ENCODE measurements at regions not wholly inside any gene's neighbourhood (a gene's known extent, or its start where the extent isn't known, plus 50 kb on each side); places are given as distances from the start of the nearest gene placed in this dataset.

GRCh38 chrX:11952176-11952720 is 186.0 kb upstream of the FRMPD4 start:
- DNase-seq (ENCODE audit: low read depth, low spot score): peak; percentile 15

- DNase-seq (ENCODE audit: low read depth, low spot score): no peak
These were observed 184.7 kb upstream of the FRMPD4 start for GRCh38 chrX:11953615-11954014.

GRCh38 chrX:11954176-11954575 is 184.1 kb upstream of the FRMPD4 start:
- DNase-seq (ENCODE audit: low read depth, low spot score): no peak

GRCh38 chrX:11960031-11960430 is 178.2 kb upstream of the FRMPD4 start:
- no peak for DNase-seq (ENCODE audit: low read depth, low spot score)

DNA sequence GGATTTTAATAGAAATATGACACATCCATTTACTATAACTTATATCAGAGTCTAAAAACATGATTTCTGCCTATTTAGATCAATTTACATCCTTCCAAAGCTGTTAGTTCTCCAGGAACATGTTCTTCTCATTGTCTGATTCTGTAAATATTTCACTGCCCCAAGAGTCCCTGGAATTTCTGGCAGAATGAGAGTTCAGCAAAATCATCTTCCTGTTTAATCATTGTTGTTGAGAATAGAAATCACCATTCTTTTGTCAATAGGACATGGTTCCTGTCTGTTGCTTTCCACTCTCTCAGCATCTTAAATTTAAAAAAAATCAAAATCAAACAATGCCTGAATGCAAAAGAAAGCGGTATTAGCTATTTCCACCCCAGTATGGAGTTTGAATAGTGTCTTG is 172.8 kb upstream of the FRMPD4 start:
- DNase-seq (ENCODE audit: low read depth, low spot score): no peak

- DNase-seq (ENCODE audit: low read depth, low spot score): no peak
These were observed 170.0 kb upstream of the FRMPD4 start for GRCh38 chrX:11967986-11968869.

DNA sequence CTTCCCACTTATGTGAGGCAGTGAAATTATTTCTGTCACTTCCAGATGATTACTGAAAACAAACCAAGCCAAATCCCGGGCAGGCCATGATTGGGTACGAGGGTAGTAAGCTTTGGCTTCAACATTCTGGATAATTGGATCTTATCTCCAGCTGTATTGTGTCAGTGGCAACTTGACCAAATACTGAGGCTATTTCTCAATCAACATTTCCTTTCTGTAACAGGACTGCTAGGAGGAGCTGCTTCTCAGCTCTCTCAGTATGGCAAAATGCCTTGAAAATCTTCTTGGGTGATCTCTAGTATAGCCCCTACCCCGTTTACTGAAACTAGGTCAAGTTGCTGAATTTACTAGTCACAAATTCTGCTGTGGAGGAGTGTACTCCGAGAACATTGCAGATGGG is 169.3 kb upstream of the FRMPD4 start:
- no peak for DNase-seq (ENCODE audit: low read depth, low spot score)

- no peak for DNase-seq (ENCODE audit: low read depth, low spot score)
These were observed 167.5 kb upstream of the FRMPD4 start for GRCh38 chrX:11970578-11971359.

GRCh38 chrX:11976663-11977062 is 161.6 kb upstream of the FRMPD4 start:
- DNase-seq (ENCODE audit: low read depth, low spot score): no peak

DNA sequence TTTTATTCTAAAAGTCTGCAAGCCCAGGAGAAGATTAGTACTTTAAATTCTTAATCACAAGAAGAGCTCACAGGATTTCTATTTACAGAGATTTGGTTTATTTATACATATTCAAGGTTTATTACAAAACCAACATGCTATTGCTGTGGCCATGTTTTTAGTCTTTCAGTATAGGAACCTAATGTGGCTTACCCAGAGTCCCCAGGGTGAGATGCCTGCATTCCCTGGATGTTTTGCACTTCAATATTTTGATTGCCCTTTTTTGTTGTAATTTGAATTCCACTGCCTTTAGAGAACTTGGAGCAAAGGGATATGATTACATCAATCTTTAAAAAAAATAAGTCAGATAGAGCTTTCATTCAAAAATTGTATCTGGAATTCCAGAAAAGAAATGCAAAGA is 146.0 kb upstream of the FRMPD4 start:
- no peak for DNase-seq (ENCODE audit: low read depth, low spot score)

- DNase-seq (ENCODE audit: low read depth, low spot score): no peak
These were observed 143.1 kb upstream of the FRMPD4 start for GRCh38 chrX:11995146-11995545.

DNA sequence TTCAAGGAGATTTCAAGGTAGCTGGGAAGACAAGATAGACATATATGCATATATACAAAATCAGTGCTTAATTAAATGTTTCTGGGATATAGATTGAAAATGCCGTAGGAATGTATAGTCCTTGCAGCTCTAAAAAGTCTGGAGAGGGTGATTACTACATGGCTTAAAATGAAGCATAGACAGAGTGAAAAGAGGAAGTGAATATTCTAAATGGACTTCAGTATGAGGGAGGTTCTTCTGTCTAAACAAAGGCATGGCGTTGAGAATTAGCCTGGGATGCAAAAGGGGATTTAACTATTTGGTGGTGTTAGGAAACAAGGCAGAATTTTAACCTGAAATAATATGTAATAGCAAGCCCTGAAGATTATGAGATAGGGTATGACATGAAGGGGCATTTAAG is 141.5 kb upstream of the FRMPD4 start:
- no peak for DNase-seq (ENCODE audit: low read depth, low spot score)

DNA sequence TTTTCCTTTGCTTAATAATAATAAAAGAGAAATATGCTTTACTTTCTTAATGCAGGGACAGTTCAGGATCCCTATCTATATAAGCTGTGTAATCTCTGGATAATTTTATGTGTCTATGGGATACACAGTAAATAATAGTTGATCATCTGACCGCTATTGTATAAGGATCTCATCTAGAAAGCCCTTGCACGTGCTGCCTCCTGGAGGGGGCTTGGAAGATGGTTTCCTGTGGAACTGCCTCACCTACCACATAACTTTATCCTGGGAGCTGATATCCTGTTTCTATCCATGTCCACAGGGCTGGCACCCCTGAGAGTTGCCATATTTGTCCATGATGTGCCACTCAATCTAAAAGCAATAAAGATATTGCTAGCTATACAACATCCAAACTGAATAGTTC is 139.3 kb upstream of the FRMPD4 start:
- no peak for DNase-seq (ENCODE audit: low read depth, low spot score)

- DNase-seq (ENCODE audit: low read depth, low spot score): no peak
These were observed 135.4 kb upstream of the FRMPD4 start for GRCh38 chrX:12002876-12003275.

DNA sequence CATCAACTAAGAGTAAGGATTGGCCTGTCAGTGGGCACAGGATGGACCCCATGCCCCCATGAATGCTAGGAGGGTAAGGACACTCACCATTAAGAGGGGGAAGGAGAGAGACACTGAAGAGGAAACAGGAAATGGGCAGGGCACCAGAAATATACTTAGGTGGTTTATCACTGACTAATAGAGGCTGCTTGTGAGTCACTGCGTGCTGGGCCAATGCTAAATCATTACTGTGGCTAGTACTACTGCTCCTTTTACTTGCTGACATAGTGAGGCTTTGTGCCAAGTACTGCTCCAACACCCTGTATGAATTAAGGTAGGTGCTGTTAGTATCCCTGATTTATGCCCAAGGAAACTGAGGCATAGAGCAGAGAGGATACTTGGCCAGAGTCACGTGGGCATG is 130.4 kb upstream of the FRMPD4 start:
- DNase-seq (ENCODE audit: low read depth, low spot score): no peak

DNA sequence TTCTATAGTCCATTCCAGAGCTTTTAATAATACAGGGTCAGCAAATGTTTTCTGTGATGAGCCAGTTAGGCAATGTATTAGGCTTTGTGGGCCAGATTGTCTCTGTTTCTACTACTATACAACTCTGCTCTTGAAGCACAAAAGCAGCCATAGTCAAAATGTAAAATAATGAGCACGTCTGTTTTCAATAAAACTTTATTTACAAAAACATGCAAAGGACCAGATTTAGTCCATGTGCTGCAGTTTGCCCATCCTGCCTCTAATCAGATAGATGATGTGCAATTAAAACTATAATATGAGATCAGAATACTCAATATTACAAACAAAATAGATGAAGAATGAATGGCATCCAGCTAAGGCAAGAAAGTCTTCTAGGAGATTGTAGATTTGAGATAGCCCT is 127.8 kb upstream of the FRMPD4 start:
- no peak for DNase-seq (ENCODE audit: low read depth, low spot score)

DNA sequence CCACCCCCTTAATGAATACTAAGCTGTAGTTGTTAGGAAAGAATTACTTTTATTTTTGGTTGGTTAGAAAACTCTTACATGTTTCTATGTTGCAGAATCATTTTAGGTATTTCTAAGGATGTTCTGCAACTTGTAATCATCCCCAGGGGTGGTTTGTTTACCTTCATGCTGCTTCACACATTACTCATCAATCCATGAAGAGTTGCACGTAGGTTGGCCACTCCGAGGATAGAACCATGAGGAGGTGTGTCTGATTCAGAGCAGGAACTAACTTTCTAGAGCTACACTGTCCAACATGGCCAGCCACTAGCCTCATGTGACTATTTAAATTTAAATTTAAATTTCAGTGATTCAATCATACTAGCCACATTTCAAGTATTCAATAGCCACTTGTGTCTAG is 127.2 kb upstream of the FRMPD4 start:
- no peak for DNase-seq (ENCODE audit: low read depth, low spot score)

- peak; percentile 2 for DNase-seq (ENCODE audit: low read depth, low spot score)
These were observed 125.1 kb upstream of the FRMPD4 start for GRCh38 chrX:12013211-12013618.

- no peak for DNase-seq (ENCODE audit: low read depth, low spot score)
These were observed 116.6 kb upstream of the FRMPD4 start for GRCh38 chrX:12021698-12022097.

DNA sequence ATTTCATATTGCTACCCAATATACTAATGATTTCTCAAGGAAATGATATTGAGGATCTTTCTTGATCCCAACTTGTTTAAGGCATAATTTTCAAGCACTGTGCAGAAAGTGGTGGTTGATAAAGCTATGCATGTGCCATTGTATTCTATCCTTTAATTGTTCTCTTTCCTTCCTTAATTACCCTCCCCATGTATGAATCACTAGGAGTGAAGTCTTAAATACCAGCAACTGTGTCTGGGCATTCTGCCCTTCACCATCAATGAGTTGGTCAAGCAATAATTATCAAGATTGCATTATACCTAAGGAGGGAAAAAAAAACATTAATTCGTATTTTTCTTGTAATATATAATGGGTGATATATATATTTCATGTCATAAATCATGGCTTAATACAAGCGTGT is 111.8 kb upstream of the FRMPD4 start:
- DNase-seq (ENCODE audit: low read depth, low spot score): no peak

- no peak for DNase-seq (ENCODE audit: low read depth, low spot score)
These were observed 106.2 kb upstream of the FRMPD4 start for GRCh38 chrX:12032082-12032481.

DNA sequence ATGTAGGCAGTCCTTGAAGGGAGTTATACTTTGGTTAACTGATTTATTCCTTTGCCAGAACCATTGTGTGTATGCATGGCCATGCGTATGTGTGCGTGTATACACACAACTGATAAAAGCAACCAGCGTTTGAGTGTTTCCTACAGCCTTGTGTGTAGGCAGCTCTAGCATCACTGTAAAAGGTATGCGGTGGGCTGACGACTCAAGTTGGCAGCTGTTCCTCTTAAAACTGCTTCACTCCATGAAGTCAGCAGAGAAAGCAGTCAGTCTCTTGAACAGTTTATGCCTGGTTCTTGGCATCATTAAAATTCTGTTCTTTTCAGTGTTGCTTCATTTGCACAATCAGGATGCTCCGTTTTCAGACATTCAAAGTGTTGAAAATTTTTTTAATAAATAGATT is 103.5 kb upstream of the FRMPD4 start:
- DNase-seq (ENCODE audit: low read depth, low spot score): no peak

GRCh38 chrX:12042615-12043014 is 95.7 kb upstream of the FRMPD4 start:
- DNase-seq (ENCODE audit: low read depth, low spot score): no peak

Measured in brain pericyte (primary cell).